Ramos (cell line): ENCODE measurements at regions not wholly inside any gene's neighbourhood (a gene's known extent, or its start where the extent isn't known, plus 50 kb on each side); places are given as distances from the start of the nearest gene placed in this dataset.
"Not testable (repeated sequence)": the region's sequence is repeated elsewhere in the genome, so short reads cannot be mapped to it uniquely, and the experiment has no call there.

Source experiments
- in situ Hi-C: fragments of 300-500 bp; cut with MboI; formaldehyde crosslinking; loops from one replicate; pipeline ENCODE4 v1.14.3; 2022; ENCODE audit warnings: low sequenced_read_pairs; ENCODE audit not compliant: unreplicated experiment

- in situ Hi-C loops, result no loop called here
Measured at GRCh38 chr19:28437390-28438346, 775.3 kb downstream of the UQCRFS1 start.

- in situ Hi-C loops, result no loop called here
Measured at GRCh38 chr19:28436320-28436719, 776.6 kb downstream of the UQCRFS1 start.

DNA sequence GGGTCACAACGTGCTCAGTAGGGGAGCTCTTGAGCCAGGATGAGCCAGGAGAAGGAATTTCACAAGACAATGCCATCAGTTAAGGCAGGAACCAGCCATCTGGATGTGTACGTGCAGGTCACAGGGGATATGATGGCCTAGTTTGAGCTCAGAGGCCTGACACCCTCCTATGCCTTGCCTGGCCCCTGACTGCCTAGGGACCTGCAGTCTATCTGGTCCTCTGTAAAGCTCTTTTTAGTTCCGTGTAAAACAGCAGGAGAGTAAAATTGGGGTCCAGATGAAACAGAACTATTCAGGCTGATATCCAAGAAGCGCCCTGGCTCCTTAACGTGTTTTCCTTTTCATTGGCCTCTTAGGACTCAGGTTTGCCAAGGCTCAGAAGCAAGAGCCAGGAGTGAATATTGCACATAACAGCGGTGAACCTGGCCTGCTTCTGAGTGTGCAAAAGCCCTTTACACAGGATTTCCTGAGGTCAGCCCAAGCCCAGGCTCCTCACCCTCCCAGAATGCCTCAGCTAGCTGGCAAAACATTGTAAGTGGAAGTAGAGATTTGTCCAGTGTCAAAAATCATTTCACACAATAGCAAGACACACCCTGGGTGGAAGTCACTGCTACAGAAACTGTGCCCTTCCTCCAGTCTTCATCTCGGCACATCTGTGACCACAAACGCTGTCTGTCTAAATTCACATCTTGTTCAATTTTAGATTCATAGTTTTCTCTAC lies 777.2 kb downstream of the UQCRFS1 start:
- in situ Hi-C loops, result no loop called here

DNA sequence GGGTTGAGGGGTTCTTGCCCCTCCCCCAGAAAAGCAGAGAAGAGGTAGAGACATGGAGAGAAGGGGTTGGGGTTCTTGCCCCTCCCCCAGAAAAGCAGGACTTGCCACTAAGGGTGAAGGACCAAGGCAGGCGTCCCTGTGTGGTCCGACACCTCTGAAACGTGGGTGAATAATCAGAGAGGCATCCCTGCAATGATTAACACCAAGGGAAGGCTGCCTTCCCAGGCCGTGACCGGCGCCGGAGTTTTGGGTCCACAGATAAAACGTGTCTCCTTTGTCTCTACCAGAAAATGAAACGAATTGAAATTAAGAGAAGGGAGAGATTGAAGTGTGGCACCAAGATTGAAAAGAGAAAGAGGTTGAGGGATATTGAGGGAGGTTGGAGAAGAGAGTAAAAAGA lies 778.2 kb downstream of the UQCRFS1 start:
- in situ Hi-C loops, result not testable (repeated sequence)

DNA sequence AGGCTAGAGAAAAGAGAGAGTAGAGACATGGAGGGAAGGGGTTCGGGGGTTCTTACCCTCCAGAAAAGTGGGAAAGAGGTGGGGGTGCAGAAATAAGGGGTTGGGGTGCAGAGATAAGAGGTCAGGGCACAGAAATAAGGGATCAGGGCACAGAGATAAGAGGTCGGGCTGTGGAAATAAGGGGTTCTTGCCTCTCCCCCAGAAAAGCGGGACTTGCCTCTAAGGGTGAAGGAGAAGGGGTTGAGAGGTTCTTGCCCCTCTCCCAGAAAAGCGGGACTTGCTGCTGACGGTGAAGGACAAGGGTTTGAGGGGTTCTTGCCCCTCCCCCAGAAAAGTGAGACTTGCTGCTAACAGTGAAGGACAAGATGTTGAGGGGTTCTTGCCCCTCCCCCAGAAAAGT lies 778.6 kb downstream of the UQCRFS1 start:
- in situ Hi-C loops, result not testable (repeated sequence)

- in situ Hi-C loops, result not testable (repeated sequence)
Measured at GRCh38 chr19:28433166-28433565, 779.8 kb downstream of the UQCRFS1 start.

- in situ Hi-C loops, result no loop called here
Measured at GRCh38 chr19:28430214-28430613, 782.7 kb downstream of the UQCRFS1 start.

DNA sequence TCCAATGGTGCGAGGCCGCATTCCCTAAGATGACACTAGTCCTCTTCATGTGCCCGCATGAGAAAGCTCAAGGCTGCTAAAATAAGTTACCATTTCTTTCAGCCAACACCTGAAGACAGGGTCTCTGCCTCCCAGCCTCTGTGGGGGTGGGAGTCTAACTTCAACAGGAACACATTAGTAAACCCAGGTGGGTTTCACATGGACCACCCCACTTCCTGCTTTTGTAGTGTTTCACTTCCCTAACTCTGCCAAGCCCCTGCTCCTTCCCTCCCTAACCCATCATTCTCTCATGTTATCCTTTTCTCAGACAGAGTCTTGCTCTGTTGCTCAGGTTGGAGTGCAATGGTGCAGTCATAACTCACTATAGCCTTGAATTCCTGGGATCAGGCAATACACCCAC lies 783.6 kb downstream of the UQCRFS1 start:
- in situ Hi-C loops, result no loop called here

DNA sequence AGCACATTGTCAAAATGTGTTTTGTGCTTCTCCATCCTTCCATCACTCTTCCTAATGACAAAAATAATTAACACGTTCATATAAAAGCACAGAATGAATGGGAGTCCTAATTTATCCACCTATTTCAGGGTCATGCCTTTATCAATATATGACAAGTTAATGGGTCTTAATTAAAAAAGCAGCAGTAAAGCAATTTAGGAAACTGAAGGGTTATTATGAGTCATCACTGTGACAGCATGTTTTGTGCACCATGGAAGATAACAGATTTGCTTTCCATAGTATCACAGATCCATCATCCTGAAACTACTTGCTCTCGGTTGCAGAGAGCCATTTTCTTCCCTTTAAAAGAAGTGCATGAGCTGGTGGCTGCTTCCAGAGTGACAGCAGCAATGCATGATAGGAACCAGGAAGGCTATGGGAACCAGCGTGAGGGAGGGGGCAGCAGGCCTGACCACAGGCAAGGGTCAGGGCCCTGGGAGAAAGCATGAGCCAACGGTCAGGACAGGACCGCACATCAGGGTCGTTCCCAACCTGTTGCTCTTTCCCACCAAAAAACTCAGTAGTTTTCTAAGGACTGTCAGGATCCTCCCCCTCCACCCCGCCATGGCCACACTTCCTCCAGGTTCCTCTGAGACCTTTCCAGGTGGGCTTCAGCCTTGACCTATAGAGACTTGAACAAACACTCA lies 784.1 kb downstream of the UQCRFS1 start:
- in situ Hi-C loops, result no loop called here

DNA sequence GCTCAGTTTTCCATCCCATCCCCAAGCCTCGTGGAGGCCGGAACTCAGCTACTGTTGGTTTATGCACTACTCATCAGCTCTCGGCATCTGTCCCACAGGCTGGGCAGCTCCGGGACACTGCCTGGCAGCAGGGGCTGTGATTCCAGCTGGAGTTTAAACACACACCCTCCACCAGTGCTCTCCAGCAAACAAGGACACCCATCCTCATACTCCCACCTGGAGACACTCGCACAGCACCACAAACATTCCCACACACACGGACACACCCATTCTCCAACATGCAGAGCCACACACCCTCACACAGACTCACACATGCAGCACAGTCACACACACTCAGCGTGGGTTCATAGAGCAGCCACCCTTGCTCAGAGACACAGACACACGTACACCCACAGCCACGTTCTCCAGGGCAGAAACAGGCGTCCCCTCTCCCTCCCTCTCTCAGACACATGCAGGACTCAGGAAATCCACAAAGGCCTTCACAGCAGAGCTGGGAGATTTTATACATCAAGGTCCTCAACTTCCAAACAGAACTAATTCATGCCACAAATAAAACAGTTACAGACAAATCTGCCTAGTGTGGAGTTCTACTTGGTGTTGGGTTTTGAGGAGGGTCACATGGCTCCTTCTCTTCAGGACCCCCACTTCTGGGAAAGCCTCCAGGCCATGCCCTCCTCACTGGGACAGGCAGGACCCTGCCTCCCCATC lies 785.4 kb downstream of the UQCRFS1 start:
- in situ Hi-C loops, result no loop called here

GRCh38 chr19:28426730-28427225 lies 786.2 kb downstream of the UQCRFS1 start:
- in situ Hi-C loops, result no loop called here

- in situ Hi-C loops, result no loop called here
Measured at GRCh38 chr19:28426110-28426729, 786.7 kb downstream of the UQCRFS1 start.

DNA sequence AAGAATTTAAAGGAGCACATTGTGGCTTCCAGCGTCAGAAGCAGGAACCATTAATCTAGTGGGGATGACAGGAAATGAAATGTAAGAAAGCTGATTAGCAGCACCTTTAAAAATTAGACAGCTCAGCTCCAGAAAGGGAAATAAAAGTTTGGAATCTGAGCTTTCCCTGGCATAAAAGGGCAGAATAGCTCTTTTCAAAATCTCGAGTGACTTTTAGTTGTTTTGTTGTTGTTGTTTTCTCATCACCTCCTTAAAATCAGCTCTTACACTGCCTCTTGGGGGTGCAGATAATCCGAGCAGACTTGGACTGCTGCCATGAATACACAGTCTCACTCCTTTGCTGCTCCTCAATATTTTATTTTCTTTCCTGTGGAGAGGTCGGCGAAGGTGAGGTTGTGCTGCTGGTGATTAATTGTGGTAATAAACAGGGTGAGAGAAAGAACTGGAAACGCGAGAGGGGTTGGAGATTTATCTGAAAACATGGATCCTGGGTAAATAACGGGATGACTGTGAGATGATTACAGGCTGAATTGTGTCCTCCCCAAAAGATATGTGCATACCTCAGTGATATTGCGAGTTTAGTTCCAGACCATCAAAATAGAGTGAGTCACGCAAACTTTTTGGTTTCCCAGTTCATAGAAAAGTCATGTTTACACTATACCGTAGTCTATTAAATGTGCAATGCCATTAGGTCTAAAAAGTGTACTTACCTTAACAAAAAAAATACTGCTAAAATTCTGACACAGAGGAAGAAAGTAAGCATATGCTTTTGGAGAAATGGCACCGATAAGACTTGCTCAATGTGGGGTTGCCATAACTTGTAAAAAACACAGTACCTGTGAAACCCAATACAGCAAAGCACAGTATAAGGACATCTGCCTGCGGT lies 787.7 kb downstream of the UQCRFS1 start:
- in situ Hi-C loops, result no loop called here

DNA sequence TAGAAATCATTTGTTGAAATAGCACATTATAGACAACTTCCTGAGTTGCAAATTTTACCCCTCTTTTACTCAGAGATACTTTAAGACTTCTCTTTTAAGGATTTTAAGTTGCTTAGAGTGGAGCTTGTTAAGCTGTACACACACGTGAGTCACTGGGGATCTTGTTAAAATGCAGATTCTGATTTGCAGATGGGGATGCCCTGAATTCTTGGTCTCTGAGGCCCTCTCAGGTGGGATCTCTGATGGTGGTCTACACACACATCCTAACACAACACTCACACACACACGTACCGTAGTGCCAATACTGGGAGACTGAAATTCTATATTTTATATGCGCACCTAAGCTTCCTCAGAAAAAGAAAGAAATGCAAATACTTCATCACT lies 788.3 kb downstream of the UQCRFS1 start:
- in situ Hi-C loops, result no loop called here

GRCh38 chr19:28424077-28424476 lies 788.9 kb downstream of the UQCRFS1 start:
- in situ Hi-C loops, result no loop called here

DNA sequence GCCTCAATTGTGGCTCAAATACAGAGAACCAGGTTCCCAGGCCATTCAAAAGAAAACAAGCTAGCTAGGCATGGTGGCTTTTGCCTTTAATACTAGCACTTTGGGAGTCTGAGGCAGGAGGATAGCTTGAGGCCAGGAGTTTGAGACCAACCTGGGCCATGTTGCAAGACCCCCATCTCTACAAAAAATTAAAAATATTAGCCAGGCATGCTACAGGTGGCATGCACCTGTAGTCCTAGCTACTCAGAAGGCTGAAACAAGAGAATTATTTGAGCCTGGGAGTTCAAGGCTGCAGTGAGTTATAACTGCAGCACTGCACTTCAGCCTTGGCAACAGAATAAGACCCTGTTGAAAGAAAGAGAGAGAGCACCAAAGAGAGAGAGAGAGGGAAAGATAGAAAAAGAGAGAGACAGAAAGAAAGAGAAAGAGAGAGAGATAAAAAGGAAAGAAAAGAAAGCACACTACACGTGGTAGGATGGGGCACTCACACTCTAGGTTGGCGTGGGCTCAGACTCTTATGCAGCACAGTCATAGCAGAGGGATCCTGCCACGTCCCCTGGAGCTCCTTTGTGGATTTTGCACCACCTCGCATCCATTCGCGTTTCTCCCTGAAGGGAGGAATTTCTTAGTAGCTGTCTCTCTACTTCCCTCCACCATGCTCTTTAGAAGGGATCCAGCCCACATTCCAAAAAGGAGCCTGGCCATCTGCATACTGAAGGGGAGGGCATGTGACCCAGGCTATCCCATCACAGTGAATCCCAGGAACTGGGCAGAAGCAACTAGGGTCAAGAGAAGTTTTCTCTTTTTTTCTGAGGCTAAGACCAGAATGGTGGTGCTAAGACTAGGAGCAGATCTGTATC lies 789.9 kb downstream of the UQCRFS1 start:
- in situ Hi-C loops, result no loop called here

GRCh38 chr19:28422046-28422445 lies 790.9 kb downstream of the UQCRFS1 start:
- in situ Hi-C loops, result no loop called here
